ENCODE measurements at regions not wholly inside any gene's neighbourhood (a gene's known extent, or its start where the extent isn't known, plus 50 kb on each side); places are given as distances from the start of the nearest gene placed in this dataset.
"Not testable (repeated sequence)": the region's sequence is repeated elsewhere in the genome, so short reads cannot be mapped to it uniquely, and the experiment has no call there.

DNA sequence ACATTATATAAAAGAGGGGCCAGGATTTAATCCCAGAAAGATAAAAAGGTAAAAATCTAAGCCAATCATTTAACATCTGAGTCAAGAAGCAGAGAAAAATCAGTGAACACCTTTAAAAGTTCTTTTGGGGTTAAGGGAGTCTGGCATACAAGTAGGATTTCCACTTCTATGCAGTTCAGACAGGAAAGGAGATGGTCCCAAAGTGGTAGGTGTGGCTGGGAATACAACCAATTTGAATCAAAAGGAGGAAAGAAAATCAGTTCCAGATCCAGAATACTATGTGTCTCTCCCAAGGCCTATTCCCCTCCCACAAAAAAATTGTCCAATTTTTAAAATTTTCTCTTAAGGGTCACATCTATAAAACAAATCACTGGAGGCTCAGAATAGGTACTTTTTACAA lies 167.4 kb downstream of the PHLDA1 start:
- no peak for DNase-seq

DNA sequence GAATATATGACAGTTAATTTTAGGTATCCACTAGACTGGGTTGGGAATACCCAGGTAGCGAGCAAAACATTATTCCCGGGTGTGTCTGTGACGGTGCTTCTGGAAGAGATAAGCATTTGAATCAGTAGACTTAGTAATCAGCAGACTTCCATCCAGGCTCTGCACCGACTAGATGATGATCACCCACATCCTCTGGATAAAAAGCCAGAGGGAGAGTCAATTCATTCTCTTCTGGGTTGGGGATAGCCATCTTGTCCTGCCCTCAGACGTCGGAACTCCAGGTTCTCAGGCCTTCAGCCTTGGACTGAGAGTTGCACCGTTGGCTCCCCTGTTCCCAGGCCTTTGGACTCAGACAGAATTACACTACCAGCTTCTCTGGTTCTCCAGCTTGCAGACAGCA lies 168.0 kb downstream of the PHLDA1 start:
- DNase-seq: no peak

DNA sequence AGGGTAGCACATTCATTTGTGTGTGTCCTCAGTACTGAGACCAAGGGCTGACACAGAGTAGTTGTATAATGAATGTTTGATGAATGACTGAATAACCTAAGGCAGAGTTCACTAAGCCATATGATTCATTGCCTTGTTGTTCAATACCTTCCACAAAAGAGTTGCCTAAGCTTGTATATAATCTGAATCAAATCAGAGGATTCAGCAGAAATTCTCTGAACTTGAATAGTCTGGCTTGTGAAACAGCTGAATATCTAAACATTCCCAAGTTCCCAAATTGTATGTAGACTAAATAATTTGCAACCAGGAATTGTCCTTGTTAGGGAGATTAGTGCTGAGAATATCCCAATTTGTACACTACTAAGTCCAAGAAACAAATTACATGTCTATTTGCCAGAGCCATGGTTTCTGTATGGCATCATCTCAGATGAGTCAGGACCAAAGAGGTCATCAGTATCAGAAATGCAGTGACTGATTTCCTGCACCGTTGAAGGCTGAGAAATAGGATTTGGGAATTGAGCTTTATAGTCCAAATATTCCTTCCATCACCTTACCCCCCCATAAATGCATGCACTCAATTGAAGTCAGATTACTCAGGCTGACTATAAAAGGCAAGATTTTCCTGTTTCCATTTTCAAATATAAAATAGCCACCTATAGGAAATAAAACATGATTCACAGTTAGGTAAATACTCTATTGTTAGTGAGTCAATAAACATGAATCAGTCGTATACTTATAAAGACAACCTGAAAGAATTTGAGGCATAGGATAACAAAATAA lies 168.7 kb downstream of the PHLDA1 start:
- DNase-seq: no peak

DNA sequence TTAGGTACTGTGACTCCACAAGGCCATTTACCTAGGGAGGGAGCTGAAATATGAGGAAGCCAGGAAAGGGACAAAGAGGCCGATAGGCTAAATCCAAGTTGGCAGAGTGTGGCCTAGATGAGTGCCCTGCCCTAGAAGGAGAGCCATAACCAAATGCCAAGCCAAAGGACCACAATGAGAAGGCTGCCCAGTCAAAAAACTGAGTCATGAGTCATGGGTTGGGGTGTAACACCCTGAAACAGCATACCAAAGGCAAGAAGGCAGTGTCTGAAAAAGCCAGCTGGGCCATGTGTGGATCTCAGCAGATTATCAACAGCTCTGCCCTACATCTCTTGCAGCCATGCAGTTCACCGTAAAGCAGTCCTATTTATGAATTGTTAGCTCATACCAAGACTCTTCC lies 171.7 kb downstream of the PHLDA1 start:
- no peak for DNase-seq

DNA sequence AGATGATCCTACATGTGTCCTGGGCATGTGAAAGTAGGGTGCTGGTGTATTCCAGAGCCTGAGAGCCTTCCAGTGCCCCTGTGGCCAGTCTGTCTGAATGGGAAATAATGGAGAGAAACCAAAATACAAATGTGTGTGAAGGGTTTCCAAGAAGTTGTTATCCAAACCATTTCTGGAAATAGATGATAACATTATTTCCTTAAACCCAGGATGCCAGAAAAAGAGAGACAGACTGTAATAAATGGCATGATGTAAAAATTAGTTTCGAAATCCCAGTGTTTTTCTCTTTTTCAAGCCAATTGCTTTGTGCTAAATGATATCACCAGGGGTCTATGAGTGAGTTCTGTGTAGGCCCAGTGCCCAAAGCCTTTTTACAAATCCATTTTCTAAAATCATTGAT lies 175.3 kb downstream of the PHLDA1 start:
- no peak for DNase-seq

DNA sequence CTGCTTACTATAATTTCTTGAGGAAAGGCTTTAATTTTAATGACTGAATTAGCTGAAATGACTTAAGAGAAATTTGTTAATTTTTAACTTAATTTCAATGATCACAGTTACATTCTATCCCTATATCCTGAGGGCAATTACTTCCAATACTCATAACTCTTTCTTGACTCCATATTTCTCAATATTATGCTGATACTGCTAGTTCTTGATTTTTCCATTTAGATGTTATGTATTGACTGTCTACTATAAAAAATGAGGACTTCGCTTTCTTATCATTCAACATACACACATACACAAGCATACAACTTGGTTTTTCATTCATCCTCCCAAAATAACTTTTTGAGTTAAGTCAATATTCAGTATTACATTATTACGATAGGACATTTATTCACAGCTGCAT lies 176.2 kb downstream of the PHLDA1 start:
- no peak for DNase-seq

DNA sequence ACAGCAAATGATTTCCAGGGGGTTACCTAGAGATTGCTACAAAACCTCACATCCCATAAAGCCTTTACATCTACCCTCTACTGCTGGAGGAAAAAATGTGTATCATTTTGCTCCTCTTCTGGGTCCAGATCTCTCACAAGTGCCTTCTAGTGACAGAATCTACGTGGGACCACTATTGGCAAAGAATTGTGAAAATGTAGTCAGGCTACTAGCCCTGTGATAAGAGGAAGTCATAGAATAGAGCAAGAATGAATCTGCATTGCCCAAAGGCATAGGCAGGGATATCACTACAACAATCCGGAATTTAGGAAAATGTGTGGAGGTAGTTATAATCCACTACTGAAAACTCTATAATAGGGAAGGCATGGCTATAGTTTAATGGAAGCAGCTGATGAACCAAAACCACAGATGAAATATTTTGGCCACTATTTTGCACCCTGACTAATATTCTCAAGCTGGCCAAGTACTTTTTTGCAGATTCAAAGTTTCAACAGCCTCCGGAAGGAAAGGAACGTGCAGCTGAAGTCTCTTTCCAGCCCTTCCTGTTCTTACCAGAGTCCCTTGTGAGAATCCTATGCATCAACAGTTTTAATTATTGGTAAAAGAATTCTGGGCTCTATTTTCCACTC lies 176.8 kb downstream of the PHLDA1 start:
- no peak for DNase-seq

DNA sequence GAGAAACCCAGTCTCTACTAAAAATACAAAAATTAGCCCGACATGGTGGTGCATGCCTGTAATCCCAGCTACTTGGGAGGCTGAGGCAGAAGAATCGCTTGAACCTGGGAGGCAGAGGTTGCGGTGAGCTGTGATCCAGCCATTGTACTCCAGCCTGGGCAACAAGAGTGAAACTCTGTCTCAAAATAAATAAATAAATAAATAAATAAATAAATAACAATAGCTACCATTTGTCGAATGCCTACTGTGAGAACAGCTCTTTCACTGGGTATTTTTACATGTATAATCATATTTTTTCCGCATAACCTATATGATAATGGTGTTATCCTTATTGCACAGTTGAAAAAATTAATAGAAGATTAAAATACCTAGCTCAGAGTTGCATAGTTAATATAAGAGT lies 177.4 kb downstream of the PHLDA1 start:
- not testable (repeated sequence) for DNase-seq

DNA sequence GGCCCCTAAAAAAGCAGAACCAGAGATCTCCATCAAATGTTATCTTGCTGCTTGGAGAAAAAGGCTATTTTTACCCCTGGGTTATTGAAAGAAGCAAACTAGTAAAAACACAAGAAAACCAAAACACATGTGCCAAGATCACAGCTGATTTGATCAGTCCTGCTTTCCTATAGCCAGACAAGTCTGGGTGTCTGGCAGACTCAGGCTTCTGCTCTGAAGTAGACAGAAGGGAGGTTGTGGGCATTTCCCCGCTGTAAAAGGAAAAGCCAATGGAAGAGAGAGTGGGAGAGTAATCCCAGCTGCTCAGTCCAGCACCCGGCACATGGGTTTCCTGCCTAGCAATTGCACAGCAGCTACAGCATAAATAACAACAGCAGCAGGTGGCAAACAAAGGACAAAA lies 177.9 kb downstream of the PHLDA1 start:
- DNase-seq: no peak

DNA sequence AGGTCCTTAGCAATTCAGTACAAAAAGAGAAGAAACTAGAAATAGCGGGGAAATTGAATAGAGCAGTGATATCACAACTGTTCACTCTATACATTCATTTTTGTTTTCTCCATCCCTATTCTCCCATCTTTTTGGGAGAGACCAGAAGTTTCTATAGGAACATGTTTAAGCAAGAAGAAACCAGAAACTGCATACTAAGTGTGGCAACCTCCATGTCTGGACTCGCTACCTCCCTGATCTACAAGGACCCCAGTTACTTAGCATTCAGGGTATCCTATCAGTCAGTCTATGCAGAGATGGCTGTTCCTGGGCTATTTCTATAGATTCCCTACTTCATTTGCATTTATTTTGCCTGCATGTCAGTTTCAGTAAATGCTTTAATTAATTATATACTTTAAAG lies 178.6 kb downstream of the PHLDA1 start:
- DNase-seq: no peak

DNA sequence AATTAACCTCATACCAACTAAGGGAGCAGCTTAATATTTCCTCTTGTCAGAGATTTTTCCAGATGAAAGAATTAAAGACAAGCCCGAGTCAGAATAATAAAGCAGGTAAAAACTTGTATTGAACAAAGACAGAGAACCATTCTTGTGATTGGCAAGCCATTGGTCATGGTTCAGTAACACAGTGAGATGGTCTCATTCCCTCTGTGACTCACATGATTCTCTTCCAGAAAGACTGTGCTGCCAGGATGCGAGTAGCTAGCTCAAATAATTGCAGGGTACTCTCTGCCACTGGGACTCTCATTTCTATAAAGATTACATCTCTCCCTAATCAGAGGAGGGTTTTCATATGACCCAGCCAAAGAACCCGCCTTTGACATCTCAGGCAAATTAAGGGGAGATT lies 179.4 kb downstream of the PHLDA1 start:
- DNase-seq: peak; percentile 28

DNA sequence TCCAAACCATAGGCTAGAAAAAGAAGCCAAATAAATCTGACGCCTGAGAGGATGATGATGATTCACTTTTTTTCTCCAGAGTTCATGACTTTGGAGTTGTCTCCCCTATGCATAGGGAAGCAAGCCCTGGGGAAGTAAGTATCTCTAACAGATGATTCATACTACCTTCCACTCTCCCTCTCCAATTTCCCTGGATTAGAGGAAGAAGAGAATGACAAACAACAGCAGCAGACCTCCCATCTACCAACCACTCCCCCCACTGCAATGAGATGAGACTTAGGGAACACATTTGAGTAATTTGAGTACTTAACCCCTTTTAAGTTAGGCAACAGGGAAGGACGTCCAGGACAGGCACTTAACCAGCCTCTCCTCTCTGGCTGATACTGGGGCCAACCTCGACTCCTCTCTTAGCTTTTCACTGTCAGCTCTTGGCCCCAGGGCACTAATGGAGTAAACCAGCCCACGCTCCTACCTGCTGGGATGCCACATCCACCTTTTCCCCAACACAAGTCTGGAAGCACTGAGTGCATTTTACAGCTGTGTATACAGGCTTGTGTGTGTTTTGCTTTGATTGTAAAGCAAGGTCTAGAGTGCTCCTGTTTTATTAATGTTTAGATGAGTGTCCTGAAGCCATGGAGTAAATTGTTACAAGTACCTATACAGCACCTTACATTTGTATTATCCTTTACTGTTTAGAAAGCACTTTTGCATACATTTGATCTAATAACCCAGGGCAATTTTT lies 180.7 kb downstream of the PHLDA1 start:
- DNase-seq: no peak

DNA sequence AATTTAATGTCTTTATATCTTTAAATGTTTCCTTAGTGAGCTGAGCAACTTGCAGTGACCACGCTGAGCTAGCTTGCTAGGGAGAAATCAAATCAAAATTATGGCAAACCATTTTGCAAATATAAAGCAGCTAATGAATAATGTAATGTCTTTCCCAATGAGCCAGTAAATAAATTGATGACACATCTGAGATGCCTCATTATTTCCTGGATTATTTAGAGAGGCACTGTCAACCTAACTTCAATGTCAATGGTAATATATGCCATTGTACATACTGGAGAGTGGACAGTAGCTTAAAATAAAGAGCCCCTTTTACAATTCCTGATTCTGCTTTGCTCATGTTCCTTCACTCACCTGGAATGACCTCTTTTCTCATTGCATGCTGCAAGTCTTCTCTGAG lies 182.6 kb downstream of the PHLDA1 start:
- DNase-seq: no peak

DNA sequence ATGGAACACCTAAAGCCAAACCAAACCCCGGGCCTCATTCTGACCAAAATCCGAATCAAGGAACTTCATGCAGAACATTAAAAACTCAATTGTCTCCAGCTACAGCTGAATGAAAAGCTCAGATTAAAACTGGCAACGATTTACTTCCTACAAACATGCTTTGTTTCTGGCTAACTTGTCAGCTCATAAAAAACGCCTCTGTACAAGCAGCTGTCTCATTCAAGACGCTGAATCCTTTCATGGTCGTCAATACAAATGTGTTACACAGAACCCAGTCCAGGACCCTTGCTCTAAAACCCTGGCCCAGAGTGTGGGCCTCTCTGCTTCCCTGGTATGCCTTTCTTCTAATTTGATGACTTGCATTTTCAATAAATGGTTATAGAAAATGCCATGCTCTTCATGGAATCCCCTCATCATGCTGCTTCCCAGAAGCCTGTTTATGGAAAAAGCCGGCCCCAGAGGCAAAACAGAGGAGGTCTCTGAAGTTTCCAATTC lies 183.1 kb downstream of the PHLDA1 start:
- DNase-seq: peak; percentile 59

DNA sequence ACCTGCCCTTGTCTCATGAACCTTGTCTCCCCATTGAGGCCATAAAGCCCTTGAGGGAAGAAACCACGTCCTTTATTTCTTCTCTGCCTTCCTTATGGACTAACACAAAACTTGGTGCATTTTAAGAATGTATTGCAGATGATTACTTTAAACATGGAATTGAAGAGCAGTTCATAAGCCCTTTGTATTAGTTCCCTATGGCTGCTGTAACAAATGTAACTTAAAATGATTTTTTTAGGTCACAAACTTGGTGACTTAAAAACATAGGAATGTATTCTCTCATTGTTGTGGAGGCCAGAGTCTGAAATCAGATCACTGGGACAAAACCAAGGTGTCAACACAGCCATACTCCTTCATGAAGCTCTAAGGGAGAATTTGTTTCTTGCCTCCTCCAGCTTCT lies 185.5 kb downstream of the PHLDA1 start:
- no peak for DNase-seq

DNA sequence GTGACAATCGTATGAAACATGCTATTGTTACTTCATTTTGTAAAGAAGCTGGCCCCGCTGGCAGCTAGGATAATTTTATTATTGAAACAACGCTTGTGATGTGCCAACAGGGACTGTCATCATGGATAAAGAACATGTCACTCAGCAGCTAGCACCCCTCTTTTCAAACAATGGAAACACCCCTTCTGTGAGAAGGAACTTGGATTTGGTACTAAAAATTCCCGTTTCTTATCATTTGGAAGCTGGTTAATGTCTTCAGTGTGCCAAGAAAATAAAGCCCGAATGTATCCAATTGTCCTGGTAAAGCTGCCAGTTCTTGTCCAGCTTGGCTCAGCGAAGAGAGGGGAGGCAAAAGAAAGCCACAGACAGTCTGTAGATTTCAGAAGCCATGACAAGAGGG lies 186.6 kb downstream of the PHLDA1 start:
- DNase-seq: peak; percentile 49

DNA sequence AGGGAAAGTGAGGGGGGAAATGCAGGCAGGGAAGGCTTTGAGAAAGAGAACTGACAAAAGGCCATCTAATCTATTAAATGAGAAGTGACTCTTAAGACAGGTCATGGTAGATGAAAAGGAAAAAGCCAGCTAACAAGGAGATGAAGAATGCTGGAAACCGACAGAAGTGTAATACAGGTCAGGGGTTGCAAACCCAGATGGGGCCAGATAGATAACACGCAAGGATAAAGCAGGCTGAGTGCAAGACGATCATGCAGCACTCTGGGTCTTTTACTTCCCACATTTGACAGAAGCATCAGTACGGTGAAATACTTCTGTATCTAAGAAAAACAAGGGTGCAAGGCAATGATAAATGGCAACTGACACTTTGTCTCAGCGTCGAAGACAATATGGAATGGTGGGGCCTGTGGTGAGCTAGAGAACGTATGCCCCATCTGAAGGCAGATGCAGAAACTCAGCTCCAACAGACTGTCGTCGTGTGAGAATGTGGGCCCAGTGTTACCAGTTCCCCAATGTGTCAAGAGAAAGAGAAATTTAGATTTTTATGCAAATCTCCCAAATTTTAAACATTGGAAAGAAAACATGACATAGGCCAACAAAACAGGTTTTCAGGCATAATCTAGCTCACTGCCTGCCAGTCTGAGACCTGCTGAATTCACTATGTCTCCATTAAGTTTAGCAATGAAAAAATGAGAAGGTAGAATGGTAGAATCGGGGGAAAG lies 187.4 kb downstream of the PHLDA1 start:
- DNase-seq: peak; percentile 25

DNA sequence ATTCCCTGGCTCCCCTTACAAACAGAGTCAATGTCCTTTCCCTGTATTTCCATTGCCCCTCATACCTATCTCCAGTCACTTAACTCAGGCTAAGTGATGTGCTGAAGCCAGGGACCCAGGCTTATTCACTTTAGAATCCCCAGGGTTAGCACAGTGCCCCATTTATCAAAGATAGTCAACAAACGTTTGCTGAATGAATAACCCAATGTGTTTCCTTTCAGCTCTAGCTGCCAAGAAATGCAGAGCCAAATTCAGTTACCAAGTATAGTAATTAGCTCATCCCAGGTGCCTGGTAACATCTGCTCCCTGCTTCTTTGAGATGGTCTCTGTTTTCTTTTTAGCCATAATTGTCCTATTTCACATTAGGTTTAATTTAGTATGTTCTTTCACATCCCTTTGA lies 189.5 kb downstream of the PHLDA1 start:
- DNase-seq: no peak

DNA sequence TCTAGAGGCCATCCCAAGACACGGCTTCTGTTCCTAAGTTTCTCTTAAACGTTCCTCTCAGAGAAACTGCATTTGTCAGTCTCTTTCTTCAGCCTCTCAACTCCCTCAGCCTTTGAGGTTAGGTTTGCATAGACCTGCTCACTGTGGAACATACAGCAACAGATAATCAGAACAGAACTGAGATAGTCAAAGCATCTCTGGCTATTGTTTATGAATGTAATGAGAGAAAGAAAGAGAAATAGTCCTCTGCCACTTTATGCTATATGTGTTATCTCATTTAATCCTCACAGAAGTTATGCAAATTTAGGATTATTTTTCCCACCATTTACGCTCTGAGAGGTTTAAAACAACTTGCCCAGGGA lies 190.6 kb downstream of the PHLDA1 start:
- DNase-seq: no peak

DNA sequence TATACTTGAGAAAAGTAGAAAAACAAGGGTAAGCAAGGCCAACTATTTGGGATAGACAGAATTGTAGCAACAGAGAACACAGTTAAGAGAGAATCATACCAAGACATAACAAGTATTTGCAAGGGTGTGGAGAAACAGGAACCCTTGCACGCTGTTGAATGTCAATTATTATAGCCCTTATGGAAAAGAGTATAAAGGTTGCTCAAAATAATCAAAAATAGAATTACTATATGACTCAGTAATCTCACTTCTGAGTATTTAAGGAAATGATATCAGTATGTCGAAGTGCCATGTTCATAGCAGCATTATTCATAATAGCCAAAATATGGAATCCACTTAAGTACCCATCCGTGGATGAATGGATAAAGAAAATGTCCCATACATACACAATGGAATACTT lies 193.3 kb downstream of the PHLDA1 start:
- DNase-seq: no peak

DNA sequence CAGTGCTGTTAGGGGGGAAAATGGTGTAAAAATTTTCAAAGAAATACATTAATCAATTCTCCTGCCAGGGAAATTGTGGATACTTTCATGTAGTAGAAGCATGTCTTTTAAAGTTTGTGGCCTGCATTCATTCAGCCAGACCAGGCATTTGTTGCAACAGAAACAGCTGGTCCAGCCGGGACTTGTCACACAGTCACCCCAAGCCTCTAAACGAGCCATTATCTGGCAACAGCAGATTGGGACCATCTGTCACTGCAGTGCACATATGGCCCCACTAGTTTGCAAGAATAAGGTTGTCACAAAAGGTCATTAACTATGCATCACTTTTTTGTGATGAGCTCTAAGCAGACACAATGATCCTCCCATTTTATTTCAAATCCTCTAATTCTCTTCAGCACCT lies 193.9 kb downstream of the PHLDA1 start:
- peak; percentile 86 for DNase-seq

DNA sequence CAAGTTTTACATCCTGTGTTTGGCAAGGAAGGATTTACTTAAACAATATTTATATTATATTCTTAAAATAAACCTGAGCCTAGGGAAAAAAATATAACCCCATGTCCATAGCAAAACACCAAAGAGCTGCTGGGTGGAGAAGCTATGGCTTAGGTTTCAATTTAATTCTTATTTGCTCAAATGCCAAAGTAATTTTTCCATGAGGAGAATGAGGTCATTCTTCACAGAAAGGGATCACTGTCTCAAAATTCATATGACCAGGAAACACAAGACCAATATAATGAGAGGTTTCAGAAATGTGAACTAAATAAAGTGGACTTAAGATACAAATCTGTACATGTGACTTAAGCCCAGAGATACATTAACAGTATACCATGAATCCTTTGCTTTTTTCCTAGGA lies 195.0 kb downstream of the PHLDA1 start:
- DNase-seq: peak; percentile 51

DNA sequence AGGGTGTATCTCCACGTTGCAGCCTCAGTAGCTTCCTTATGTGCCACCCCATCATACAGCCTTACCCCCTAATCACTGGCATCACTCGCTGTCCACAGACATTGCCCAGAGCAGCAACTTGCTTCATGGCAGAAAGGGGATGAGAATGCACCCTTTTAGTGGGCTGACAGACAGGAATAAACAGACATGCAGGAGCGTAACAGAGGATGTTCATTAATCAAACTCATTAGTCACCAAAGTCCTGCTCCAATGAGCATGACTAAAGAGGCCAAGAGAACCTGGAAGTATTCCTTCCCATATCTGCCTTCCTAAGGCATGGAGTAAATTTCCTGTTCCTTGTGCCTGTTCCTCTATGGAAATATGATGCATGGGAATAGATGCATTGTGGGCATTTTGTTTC lies 197.0 kb downstream of the PHLDA1 start:
- DNase-seq: no peak
